ENCODE measurements at regions not wholly inside any gene's neighbourhood (a gene's known extent, or its start where the extent isn't known, plus 50 kb on each side); places are given as distances from the start of the nearest gene placed in this dataset.

DNA sequence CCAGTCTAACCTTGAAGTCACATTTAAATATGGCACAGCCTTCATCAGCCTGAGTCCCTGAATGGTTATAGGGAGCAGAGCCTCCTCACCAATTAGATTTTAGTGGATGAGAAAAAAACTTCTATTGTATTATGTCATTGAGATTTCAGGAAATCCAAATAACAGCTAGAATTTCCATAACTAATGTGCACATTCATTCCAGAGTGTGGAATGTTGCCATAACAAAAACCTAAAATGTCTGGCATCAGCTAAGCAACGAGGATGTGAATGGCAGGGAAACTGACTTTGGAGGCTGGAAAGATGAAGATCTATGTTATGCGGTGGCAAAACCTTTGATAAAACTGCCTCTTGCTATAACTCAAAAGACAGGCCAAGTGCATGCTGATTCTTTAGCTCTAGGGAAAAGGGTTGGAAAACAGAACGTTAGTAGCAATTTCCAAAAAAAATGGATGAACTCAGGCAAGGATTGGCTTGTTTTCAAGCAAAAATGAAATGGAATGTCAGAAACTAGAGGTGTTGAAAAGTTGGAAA is 91.3 kb upstream of the NFIB start:
- TF ChIP-seq, protein P1, sequence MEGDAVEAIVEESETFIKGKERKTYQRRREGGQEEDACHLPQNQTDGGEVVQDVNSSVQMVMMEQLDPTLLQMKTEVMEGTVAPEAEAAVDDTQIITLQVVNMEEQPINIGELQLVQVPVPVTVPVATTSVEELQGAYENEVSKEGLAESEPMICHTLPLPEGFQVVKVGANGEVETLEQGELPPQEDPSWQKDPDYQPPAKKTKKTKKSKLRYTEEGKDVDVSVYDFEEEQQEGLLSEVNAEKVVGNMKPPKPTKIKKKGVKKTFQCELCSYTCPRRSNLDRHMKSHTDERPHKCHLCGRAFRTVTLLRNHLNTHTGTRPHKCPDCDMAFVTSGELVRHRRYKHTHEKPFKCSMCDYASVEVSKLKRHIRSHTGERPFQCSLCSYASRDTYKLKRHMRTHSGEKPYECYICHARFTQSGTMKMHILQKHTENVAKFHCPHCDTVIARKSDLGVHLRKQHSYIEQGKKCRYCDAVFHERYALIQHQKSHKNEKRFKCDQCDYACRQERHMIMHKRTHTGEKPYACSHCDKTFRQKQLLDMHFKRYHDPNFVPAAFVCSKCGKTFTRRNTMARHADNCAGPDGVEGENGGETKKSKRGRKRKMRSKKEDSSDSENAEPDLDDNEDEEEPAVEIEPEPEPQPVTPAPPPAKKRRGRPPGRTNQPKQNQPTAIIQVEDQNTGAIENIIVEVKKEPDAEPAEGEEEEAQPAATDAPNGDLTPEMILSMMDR (IDR thresholded peaks at IDR 0.05): no peak
- TF ChIP-seq POLR2AphosphoS5 (IDR thresholded peaks at IDR 0.05): no peak
